HG02852 (cell line): ENCODE measurements at regions not wholly inside any gene's neighbourhood (a gene's known extent, or its start where the extent isn't known, plus 50 kb on each side); places are given as distances from the start of the nearest gene placed in this dataset.

Source experiments
- ATAC-seq: cut with Tn5 transposase; IDR thresholded peaks from one replicate; pipeline ENCODE4 v1.9.1; 2021; ENCODE audit warnings: mild to moderate bottlenecking, moderate library complexity; ENCODE audit not compliant: unreplicated experiment

DNA sequence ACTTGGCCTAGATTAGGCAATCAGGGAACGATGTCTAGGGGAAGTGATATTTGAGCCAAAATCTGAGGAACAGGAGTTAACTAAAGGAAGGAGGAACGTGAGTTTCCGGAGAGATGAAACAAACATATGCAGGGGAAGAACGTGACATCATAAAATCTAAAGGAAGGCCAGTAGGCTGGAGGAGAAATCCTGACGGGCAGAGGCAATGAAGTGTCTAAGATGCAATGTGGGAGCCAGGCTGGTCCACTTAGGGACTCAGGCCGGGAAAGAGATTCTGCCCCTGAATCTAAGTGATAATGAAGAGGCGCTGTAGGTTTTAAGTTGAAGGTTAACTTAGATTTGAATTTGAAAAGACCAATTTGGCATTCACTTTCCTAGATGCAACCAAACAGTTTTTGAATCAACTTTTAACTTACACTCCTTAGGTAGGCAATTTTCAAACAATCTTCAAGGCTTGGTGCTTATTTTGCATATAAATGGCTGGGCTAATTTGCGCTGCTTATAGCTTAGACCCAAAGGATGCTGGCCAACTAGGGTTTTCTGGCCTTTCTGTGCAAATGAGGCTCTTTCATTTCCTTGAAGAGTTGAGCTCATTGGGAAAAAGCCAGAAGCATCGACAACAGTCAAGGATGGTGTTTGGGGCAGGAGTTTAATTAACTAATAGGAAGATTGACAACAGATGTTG is 221.7 kb downstream of the SOX11 start:
- no peak for ATAC-seq

DNA sequence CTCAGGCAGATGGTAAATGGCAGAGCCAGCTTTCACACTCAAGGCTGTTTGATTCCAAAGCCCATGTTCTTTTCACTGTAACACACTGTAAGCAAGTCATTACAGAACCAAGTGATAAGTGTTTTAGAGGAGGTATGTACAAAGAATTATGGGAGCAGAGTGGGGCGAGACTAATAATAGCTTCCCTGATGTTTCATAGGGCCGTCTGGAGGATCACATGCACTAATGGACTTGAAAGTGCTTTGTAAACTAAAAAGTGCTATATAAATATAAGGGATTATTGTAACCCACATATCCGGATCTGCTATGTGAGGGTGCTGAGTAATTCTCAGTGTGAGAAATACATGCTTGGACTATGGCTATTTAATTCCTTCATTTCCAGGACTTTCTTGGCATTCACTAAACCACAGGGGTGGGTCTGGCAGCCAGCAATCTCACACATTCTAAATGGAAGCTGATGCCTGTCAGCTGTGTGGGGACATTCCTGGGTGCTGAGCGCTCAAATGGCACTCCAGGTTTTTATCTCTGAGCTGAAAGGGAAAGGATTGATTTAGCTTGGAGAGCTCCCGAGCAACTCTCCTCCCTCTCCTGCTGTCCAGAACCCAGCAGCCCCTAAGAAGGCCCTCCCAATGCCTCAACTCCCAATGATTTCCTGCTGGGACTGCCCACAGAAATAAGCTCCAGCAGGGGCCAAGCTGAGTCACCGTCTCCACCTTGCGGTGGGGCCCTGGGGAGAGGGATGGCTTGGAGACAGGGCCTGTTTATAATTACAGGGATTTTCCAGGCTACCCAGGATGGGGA is 222.8 kb downstream of the SOX11 start:
- no peak for ATAC-seq

DNA sequence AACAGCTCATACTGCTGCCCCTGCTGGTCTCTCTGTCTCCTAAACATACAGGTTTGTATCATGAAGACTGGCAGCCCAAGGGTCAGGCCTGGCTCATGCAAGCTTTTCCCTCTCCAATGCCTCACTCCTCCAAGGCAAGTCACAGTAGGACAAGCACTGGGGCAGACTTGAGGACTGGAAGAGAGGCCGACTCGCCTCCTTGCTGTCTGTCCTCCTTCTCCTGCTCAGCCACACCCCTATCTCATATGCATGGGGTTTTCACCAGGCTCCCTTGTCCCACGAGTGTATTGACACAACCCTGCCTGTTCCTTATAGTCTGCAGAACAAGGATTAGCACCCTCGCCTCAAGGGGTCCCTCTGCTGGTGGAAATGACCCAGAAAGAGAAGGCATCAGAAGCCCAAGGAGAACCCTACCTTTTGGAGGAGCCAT is 223.7 kb downstream of the SOX11 start:
- no peak for ATAC-seq

GRCh38 chr2:5921081-5921642 is 229.0 kb downstream of the SOX11 start:
- ATAC-seq, result no peak

DNA sequence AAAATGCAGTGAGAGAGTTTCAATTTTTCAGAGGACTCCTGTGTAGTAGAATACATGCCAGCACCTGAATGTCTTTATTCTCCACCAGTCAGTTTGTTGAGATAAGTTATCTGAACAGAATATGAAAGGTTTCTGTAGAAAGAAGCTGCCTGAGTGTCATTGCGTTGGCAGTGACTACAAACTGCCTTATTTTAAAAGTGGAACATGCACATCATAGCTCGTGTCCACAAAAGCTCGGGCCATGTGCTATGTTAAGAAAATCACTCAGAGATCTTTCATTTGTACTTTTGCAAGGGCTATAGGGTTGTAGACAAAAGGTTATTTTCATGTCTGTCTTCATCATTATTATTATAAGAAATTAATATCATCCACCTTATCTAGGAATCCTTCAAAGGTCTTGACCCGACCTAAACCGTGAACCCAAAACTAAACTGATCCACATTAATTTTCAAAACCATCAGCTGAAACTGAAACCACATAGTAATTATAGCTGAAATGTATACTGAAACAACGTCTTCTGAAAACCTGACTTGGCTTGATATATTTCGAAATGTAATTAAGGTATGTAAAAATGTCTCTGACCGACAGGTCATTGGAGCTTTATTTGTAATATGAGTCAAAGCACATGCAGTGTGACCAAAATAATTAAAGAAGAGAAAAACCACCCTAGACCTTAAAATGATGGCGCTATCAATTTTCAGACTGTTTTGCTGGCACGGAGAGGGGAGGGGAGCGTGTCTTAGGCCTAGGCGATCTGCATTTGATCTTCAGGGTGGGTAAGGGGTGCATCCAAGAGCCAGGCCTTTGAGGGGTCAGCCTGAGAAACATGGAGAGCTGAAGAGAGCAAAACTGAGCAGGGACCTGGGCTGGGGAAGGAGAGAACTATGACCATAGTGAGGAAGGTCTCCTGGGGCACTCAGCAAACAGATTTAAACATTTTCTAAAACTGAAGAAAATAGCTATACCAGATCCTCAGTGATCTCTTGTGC is 232.1 kb downstream of the SOX11 start:
- ATAC-seq, result no peak

DNA sequence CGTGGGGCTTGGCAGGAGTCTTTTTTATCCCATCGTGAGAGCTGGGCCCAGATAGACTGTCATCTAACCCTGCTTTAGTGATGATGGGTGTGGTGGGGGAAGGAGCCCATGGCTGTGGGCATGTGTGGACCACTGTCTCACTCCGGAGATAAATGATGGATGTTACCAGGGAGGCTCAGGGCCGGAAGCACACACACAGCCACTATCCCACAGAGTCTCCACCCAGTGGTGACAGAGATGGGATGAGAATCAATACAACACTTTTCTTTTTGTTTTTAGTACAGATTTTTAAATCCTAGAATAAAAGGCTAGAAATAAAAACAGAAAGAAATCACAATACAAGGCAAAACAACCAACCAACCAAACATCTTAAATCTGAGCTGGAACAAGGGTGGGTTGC is 233.4 kb downstream of the SOX11 start:
- ATAC-seq, result no peak

DNA sequence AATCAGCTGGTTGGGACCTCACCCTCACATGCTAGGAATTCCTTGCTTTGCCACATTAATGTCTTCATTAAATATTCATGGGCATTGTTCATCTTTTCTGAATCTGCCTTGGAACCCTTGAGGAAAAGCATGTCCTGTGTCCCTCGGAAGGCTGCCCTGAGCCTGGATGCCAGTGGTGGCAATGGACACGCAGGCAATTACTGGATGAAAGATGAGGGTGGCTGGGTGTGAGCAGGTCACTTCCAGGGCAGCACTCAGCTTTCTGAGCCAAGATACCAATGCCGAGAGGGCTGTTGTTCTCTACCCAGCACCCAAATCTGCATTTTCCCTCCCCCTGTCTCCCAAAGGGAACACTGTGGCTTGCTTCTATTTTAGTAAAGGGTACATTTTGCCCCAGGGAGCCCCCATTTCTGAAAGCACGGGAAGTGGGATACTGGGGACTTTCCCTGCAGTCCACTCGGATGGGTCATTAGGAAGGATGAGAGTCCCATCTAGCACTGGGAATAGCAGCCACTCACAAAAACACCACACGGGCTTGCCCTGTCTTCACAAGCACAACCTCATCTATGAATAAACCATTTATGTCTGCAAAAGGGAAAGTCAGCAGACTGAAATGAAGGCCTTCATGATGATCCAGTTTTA is 234.8 kb downstream of the SOX11 start:
- no peak for ATAC-seq

GRCh38 chr2:5932556-5933469 is 240.6 kb downstream of the SOX11 start:
- ATAC-seq, result no peak

GRCh38 chr2:5933669-5934068 is 241.5 kb downstream of the SOX11 start:
- ATAC-seq, result no peak

DNA sequence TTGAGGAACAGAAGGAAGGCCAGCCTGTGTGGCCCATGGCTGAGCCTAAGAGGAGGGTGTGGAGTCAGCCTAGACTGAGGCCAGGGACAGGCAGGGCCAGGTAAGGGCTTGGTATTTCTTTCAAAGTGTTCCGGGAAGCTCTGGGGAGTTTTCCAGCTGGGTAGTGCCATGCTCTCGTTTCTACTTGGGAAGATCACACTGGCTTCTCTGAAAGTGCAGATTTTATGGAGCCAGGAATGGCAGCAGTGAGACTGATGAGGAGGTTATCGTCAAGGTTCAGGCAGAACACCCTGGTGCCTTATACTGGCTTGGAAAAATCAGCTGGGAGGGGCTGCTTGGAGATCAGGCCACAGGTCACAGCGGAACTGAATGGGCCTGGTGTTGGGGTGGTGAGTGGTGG is 245.1 kb downstream of the SOX11 start:
- ATAC-seq, result no peak

DNA sequence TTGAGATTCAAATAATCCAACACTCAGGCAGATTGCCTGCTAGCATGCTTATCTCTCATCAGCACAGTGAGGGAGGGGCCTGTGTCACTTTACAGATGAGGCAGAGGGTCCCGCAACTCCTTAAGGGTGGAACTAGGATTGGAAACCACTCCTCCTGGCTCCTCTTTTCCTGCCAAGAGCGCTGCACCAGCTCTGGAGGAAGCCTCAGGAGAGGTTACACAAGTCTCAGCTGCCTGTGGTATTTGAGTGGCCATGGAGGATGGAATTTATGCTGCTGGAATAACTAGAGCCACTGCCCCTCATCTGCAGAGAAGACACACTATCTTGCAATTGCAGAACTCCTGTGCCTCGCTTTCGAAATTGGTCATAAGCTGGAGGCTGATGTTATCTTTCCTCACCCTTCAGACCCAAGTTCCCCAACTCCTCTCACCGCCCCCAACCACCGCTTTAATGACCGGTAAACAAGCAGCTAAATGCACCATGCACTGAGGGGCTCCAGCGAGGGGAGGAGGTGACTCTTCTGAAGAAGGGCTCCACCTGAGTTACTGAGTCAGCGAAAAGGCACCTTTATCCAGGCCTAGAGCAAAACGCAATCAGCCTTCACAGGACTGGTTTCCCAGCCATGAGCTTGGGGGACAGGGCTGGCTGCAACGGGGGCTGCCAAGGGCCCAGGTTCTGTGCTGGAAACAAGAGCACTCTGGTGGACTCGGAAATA is 245.8 kb downstream of the SOX11 start:
- no peak for ATAC-seq

DNA sequence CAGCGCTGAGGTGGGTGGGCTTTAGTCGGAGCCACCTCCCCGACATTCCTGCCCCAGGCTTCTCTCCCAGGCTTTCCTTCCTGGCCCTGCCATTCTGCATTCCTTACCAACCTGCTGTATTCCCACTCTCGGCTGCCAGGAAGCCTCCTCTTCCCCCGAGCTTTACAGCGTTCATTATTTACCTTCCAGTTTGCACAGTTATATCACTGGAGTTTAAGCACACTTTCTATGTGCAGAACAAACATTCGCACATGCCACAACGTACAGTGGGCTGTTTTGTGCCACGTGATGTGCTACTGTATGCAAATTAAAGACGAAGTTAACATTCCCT is 246.3 kb downstream of the SOX11 start:
- ATAC-seq, result no peak

DNA sequence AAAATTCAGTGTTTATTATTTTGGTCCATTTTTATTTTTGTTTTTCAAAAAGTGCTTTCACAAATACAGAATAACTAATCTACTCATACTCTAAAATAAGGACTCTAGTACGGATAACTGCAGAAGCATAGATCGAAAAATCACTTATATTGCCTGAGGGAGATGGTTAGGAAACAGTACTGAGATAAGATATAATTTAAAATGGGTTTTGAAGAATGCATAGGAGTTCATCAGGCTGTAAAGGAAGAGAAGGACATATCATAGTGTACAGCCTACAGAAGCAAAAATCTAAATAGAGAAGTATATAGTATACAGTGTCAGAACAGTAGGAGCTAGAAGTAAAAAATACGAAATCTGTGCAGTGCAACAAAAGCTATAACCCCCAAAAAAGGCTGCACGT is 247.4 kb downstream of the SOX11 start:
- no peak for ATAC-seq

DNA sequence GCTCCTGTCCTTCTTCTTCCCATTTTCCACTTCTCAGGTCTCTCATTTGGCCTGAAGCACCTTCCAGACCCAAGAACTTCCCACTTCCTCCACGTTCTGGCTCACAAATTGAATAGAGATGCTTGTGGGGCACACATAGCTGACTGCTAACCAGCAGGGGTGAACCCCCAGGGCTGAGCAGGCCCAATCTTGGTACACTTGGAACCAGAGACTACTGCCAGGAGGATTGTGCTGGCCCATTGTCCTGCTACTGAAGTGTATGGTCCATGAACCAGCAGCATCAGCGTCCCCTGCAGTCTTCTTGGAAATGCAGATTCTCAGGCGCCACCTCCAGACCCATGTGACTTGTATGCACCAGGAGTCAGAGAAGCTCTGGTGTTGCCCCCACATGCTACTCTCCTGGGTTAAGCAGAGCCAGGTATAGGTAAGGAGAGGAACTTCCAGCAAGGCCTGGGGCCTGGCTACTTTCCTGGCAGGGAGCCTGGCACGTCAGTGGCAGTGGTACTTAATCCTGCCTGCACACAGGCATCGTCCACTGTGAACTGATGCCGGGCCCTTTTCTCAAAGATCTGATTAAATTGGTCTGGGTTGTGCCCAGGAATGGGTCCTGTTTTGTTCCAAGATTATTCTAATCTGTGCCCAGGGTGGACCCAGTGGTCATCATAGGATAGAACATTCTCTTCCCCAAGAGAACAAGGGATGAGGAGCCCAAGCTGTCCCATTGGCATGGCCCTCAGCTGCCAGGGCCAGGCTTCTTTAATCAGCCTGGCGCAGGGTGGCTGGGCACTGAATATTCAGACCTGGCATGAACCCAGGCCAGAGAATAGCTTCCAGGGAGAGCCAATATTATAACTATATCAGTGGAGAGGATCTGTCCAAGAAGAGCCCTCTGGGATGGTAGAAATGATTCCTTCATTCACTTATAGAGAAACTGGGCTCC is 248.7 kb downstream of the SOX11 start:
- no peak for ATAC-seq

GRCh38 chr2:5942204-5942603 is 250.0 kb downstream of the SOX11 start:
- ATAC-seq, result no peak

DNA sequence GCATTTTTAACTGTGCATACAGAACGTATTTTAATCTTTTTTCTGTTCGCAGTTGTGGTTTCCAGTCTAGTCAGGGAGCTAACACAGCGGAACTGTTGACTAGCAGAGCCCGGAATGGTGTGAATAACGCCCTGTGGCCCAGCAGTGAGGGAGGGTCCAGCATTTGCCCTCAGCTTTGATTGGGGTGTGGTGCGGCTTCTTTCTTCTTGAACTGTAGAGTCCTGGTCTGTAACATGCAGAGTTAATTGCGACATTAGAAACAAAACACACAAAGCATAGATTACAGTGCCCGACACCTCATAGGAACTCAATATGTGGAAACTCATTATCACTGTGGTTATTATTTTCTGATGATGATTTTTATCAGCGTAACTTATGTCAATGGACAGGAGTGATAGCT is 253.6 kb downstream of the SOX11 start:
- no peak for ATAC-seq

GRCh38 chr2:5946225-5947115 is 254.3 kb downstream of the SOX11 start:
- ATAC-seq, result no peak
